Neutrophil (primary cell): ENCODE measurements at regions not wholly inside any gene's neighbourhood (a gene's known extent, or its start where the extent isn't known, plus 50 kb on each side); places are given as distances from the start of the nearest gene placed in this dataset.

Source experiments
- H3K27ac ChIP-seq: fragments of 200-600 bp; sonication (generic); 2 replicates; pipeline ENCODE4 v1.5.1; 2016; ENCODE audit warnings: mild to moderate bottlenecking, moderate library complexity
- H3K27me3 ChIP-seq: fragments of 200-600 bp; sonication (generic); 2 replicates; pipeline ENCODE4 v1.6.0; 2016; ENCODE audit warnings: mild to moderate bottlenecking
- H3K36me3 ChIP-seq: fragments of 200-600 bp; sonication (generic); 2 replicates; pipeline ENCODE4 v1.5.1; 2017
- H3K4me1 ChIP-seq, 2 experiments: fragments of 200-600 bp in 1 of 2; sonication (generic) in 1 of 2; 1 replicate in 1 of 2; 2 replicates in 1 of 2; pipeline versions ENCODE4 v1.5.1 to v1.6.1; 2013 to 2016; ENCODE audit warnings: low read depth in 1 of 2, low read length in 1 of 2, mild to moderate bottlenecking in 1 of 2, moderate library complexity in 1 of 2; ENCODE audit not compliant: control insufficient read depth in 1 of 2, insufficient read depth in 1 of 2
- H3K4me3 ChIP-seq, 2 experiments: fragments of 200-600 bp in 1 of 2; sonication (generic) in 1 of 2; 1 replicate in 1 of 2; 2 replicates in 1 of 2; pipeline ENCODE4 v1.5.1; 2013 to 2016; ENCODE audit warnings: low read depth in 1 of 2, low read length in 1 of 2, mild to moderate bottlenecking in 1 of 2, moderate library complexity in 1 of 2
- H3K9me3 ChIP-seq: fragments of 200-600 bp; sonication (generic); 2 replicates; pipeline ENCODE4 v1.5.1; 2016
- CTCF ChIP-seq: fragments of 200-600 bp; sonication (generic); IDR thresholded peaks from 2 replicates; pipeline ENCODE4 v1.5.1; 2016; ENCODE audit warnings: antibody characterized with exemption

DNA sequence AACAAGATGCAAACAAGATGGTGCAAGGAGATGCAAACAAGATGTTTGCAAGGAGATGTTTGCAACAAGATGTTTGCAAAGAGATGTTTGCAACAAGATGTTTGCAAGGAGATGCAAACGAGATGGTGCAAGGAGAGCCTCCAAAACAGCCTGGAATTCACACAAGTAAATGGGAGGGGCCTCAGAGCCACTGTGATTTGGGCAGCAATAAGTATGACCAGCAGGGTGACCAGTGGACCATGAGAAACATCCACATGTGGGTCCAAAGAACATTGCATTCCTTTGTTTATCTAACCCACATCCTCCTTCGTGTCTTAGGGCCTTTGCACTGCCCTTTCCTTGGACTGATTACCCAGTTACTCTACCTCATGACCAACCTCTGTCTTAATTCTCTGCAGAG lies 162.9 kb downstream of the PLPP3 start:
- H3K27ac ChIP-seq, result no peak overlapping the region
- no peaks in the 10 kb centered on the region for H3K9me3 ChIP-seq
- H3K4me3 ChIP-seq, result no peak overlapping the region
- peaks cover 8% of the 10 kb centered on the region for H3K27me3 ChIP-seq
- no peaks in the 10 kb centered on the region for H3K36me3 ChIP-seq
- H3K4me1 ChIP-seq, result peaks cover 5 to 7% of the 10 kb centered on the region in 2 experiments
- TF ChIP-seq CTCF, result no peak

GRCh38 chr1:56415720-56416119 lies 163.6 kb downstream of the PLPP3 start:
- H3K27me3 ChIP-seq, result peaks cover 8% of the 10 kb centered on the region
- peaks cover 5 to 7% of the 10 kb centered on the region in 2 experiments for H3K4me1 ChIP-seq
- H3K36me3 ChIP-seq, result no peaks in the 10 kb centered on the region
- H3K9me3 ChIP-seq, result no peaks in the 10 kb centered on the region
- no peak for TF ChIP-seq CTCF
- no peak overlapping the region for H3K4me3 ChIP-seq
- no peak overlapping the region for H3K27ac ChIP-seq

- Histone ChIP-seq H3K27me3 (peaks cover 8% of the 10 kb centered on the region), H3K27ac (no peak overlapping the region), H3K9me3 (no peaks in the 10 kb centered on the region), H3K4me1 (peaks cover 5 to 7% of the 10 kb centered on the region in 2 experiments), H3K4me3 (no peak overlapping the region), H3K36me3 (no peaks in the 10 kb centered on the region)
- no peak for TF ChIP-seq CTCF
Measured at GRCh38 chr1:56415258-56415657, 164.1 kb downstream of the PLPP3 start.

- no peak overlapping the region for H3K27ac ChIP-seq
- no peak for TF ChIP-seq CTCF
- no peak overlapping the region for H3K4me3 ChIP-seq
- H3K36me3 ChIP-seq, result no peaks in the 10 kb centered on the region
- H3K27me3 ChIP-seq, result peaks cover 8% of the 10 kb centered on the region
- H3K4me1 ChIP-seq, result peaks cover 5 to 7% of the 10 kb centered on the region in 2 experiments
- H3K9me3 ChIP-seq, result no peaks in the 10 kb centered on the region
Measured at GRCh38 chr1:56414728-56415224, 164.6 kb downstream of the PLPP3 start.

DNA sequence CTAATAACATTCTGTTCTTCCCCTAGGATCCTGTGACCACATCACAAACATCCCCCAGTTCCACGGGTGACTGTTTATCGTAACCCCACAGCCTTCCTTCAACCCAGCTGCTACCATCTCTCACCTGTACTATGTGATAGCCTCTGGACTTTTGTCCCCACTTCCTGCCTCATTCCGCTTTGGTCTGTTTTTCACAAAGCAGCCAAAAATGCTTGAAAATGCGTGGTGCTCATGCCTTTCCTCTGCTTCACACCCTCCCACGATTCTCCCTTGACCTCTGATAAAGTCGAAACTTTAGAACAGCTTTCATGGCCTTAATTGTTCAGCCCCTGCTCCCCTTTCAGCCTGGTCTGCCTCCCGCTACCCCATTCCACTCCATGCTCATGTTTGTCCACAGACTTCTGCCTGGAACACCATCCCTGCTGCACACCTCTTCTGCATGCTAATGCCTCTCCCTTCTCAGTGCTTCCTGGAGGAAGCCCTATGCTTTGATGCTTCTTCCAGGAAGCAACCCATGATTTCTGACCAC lies 165.6 kb downstream of the PLPP3 start:
- H3K4me1 ChIP-seq, result peaks cover 5 to 7% of the 10 kb centered on the region in 2 experiments
- H3K27ac ChIP-seq, result no peak overlapping the region
- peaks cover 8% of the 10 kb centered on the region for H3K27me3 ChIP-seq
- no peaks in the 10 kb centered on the region for H3K9me3 ChIP-seq
- no peak overlapping the region for H3K4me3 ChIP-seq
- TF ChIP-seq CTCF, result no peak
- no peaks in the 10 kb centered on the region for H3K36me3 ChIP-seq
